HG03025 (cell line): ENCODE measurements at regions not wholly inside any gene's neighbourhood (a gene's known extent, or its start where the extent isn't known, plus 50 kb on each side); places are given as distances from the start of the nearest gene placed in this dataset.

ENCODE experiments used
- ATAC-seq: cut with Tn5 transposase; IDR thresholded peaks from one replicate; pipeline ENCODE4 v1.9.1; 2021; ENCODE audit warnings: mild to moderate bottlenecking, moderate library complexity; ENCODE audit not compliant: unreplicated experiment, low FRiP score

DNA sequence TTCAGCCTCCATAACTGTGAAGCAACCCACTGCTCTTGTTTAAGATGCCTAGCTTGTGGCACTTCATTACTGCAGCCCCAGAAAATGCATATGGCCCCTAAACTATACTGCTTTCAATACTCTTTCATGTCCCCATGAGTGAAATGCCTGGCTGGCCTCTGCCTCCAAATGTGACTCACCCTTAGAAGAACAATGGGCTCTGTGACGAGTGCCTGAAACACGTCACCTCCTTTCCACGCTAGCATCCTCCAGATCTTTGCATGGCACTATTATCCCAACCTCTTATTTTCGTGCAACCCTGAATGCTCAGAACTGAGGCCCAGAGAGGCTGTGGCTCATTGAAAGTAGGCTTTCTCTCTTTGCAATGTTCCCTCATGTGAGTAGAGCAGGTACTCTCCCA, 233.1 kb downstream of the CBLN1 start:
- ATAC-seq = no peak

DNA sequence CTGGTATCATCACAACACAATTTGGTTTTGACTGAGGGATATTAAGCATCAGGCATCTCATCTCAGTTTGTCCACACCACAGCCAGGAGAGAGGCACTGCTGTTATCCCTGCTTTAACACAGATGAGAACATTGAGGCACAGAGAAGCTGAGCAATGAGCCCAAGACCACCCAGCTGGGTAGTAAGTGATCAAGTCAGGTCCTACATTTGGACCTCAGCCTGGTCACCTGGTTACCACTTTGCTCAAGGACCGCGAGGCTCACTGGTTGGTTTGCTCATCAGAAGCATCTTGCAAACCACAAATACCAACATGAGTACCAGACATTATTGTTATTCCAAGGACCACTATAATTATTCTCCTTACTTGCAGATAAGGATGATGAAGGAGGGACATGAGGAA, 245.5 kb downstream of the CBLN1 start:
- ATAC-seq = no peak

DNA sequence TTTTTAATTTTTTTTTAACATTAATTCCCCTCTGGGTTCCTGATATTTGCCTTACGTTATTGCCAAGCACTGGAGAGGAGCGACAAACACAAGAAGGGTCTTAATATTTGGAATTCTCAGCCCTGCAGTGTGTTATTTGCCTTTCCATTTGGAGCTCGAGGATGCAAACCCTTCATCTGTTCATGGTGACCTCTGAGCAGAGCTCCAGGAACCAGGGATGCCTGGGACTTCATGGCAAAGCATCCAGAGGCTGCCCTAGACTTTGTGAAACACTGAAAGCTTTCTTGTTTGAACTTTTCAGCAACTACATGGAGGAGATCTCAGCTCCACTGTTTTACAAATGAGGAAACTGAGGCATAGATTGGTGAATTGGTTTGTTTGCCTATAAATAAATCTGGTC, 254.2 kb downstream of the CBLN1 start:
- no peak for ATAC-seq

DNA sequence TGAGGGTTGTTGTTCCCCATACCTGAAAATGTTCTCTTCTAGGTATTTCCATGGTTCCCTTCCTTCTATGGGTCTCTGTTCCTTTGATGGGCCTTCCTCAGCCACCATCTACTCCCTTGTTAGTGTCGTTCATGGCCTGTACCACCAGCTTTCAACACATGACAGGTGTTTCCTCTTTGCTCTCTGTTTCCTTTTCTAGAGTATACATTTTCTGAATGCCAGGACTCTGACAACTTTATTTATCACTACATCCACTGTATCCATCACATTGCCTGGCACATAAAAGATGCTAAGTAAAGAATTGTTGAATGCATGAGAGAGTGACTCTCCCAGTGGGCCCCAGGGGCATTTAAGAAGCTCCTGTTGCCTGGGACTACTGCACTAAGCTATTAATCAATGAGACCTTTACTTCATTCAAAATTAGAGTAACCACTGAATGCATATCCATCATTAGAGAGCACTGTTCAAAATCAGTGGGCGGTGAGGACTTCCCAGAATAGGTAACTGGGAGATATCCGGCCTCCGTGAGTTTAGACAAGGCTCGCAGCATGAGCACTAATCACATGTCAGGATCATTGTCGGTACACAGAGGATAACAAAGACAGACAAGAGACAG, 255.0 kb downstream of the CBLN1 start:
- no peak for ATAC-seq

DNA sequence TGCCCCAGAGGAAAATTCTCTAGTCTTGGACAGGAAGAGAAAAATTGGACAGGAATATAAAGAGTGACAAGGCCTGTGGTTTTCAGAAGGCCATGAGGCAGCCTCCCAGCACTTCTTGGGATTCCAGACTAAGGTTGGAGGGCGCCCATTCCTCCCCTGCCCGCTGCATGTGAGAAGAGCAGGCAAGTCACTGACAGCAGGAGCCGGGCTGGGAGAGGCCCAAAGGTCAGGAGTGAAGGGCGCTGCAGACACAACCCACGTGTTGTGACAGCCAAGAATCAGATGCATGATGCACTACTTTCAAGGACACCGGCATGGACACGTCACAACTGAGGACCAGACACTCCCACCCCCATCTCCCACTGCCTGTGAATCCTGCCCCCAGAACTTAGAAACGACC, 256.7 kb downstream of the CBLN1 start:
- ATAC-seq = no peak

DNA sequence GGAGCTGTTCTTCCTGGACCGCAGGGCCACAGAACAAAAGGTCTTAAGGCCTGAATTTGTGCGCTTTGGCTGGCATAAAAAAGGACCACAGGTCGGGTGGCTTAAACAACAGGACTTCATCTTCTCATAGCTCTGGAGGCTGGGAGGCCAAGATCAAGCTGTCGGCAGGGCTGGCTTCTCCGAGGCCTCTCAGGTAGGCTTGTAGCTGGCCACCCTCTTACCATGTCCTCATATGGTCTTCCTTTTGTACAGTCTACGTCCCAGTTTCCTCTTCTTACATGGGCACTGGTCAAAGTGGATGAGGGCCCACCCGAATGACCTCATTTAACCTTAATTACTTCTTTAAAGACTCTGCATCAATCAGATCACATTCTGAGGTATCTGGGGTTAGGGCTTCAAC, 257.6 kb downstream of the CBLN1 start:
- no peak for ATAC-seq

DNA sequence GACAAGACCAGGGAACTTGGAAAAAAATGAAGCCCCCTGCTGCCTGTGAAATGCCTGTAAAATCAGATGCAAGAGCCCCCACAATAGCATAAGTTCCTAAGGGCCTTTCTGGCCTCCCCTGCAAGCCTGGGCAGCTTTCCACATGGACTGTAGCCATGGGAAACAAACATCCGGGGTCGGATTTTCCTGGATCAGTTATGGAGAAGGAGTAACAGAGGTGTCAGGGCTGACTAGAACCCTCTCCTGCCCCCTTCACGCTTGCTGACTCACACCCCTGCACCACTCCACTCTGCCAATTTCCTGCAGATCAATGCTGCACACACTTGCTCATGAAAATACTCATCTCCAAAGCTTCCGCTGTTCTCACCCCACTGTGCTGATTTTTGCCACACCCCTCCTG, 258.6 kb downstream of the CBLN1 start:
- no peak for ATAC-seq

DNA sequence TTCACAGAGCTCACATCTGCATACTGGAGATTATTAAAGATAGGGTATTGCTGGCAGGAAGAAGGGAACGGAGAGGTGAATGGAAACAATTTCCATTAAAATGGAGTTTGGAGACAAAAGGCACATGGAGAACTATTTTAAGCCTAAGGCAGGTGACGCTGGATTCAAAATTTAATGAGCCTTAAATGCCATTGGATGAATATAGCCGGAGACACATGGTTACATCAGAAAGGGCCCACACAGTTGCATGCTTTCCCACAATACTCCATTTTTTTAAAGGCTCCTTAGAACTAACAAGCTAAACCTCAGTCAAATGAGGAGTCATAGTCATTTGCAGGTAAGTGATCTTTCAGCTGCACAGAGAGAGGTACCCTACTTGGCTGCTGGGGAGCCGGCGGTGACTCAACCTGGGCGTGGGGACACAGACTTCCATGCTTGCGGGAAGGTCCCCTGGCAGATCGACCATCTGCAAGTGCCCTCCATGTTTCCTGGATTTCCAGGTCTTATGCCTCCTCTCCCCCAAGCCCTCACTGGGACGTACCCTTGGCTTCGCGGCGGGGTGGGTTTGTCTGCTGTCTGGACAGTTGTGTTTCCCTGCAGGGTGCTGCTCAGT, 259.2 kb downstream of the CBLN1 start:
- no peak for ATAC-seq

DNA sequence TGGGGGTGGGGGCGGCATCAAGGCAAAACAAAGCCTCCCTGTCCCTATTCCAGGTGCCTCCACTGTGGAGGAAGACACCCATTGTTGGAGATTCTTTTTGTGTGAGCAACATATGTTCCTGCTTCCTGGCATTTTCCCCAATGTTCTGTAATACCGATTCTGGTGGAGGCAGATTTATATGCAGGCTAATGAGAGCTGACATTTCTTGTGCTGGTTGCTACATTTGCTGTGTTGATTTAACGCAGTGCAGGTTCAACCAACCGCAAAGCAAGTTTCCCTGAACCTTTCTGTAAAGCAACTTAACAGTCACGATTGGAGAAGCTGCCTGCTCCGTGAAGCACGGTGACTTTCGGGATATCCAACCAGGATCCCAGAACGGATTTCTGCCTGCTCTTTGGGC, 260.5 kb downstream of the CBLN1 start:
- no peak for ATAC-seq

DNA sequence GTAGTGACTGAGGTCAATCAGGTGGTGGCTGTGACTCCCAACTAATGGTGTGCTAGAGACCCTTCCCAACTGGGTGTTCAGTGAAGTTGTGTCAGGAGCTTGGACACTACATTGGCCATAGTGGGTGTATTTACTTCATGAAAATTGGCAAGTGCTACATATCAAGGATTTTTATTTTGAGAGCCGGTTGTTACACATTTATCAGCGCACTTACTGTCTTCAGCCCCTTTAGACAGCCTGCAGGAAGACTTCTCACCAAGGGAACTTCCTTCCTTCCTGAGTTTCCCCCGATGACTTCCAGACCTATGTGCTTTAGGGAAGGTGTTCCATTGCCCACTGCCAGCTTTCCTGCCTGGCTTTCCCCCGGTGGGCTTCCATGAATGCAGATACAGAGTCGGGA, 261.2 kb downstream of the CBLN1 start:
- ATAC-seq = no peak

DNA sequence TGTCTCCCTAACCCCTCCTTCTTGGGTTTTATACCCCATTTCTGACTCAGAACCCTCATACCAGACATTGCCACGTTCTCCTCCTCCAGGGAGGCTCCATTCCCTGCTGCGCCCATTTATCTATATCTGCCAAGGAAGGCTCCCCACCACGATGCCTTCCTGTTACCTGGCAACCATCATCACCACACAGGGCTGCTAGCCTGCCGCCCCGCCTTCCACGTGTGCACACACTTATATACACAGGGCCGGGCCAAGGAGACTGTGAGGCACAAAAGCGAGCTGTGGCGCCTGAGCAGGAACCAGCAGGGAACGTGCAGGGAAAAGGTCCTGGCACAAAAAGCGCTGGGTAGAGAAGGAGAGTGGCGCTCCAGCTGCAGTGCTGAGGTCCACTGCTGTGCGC, 261.8 kb downstream of the CBLN1 start:
- ATAC-seq = no peak

DNA sequence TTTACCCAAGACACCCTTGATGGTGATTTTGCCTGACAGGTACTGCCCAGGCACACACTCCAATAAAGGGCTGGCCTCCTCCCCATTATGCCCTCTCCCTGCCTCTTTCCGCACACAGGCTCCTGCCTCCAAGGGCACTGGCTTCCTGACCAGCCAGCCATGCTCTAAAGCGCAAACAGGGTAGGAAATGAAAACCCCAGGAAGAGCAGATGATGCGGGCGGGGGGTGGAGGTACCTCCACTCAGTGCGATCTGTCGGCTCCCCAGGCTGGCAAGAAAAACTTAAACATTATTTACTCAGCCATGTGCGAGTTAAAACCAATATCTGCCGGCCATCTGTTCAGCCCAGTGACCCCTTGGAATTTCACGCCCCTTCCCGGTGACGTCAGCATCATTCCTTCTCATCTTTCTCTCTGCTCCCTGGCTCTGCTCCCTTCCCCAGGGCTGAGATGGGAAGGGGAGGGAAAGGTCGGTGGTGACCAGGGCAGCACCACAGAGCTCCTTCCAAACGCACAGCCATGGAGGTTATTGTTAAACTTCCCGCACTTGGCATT, 262.5 kb downstream of the CBLN1 start:
- ATAC-seq = no peak

DNA sequence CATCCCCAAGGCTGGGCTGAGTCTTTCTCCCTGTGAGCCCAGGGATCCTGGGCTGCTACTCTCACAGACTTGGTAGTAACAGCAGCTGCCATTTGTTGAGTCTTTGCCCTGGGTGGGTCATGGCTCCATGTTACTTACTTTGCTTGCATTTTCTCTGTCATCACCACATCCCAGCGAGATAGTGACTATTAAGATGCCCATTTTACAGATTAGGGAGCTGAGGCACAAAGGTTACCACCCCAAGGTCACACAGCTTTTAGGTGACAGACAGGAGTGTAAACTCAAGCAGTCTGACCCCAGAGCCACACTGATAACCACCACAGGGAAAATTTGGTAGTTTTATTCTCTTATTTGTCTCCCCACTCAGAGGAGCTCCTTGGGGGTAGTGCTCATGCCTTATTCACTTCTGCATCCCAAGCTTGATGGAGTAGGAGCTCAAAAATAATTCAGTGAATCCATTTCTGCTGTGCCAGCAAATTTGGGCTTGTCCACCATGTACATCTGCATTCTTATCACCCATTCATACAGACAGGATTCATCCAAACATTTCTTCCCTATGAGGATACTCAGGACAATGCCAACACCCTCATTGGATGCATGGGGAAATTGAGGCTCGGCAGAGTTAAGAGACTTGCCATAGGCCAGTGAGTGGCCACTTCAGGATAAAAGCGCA, 263.2 kb downstream of the CBLN1 start:
- no peak for ATAC-seq

DNA sequence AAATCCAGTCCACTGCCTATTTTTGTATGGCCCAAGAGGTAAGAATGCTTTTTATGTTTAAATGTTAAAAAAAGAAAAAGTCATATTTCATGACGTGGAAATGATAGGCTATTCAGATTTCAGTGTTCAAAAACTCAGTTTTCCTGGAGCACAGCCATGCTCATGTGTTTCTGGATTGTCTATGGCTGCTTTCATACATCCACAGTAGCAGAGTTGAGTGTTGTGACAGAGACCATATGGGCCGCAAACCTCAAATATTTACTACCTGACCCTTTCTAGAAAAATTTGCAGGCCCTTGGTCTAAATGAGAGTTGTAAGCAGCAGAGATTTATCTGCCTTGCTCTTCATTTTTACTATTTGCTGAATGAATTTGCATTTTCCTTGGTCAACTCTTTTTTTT, 264.1 kb downstream of the CBLN1 start:
- ATAC-seq = no peak

DNA sequence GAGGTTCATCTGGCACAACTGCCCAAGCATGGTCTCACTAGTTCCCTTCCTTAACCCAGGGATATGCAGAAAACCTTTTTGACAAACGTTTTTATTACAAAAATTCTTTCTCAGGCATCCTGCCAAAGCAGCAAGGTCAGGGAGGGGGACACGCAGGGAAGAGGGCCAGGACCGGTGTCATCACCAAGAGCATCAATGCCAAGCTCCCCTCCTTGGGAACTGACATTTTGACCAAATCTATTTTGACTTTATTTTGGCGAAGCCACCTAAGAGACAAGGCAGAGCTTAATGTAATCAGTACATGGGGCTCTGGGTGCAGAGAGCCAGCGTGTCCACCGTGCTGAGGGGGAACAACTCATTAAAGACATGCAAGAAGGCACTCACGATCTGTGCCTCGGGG, 265.2 kb downstream of the CBLN1 start:
- no peak for ATAC-seq

DNA sequence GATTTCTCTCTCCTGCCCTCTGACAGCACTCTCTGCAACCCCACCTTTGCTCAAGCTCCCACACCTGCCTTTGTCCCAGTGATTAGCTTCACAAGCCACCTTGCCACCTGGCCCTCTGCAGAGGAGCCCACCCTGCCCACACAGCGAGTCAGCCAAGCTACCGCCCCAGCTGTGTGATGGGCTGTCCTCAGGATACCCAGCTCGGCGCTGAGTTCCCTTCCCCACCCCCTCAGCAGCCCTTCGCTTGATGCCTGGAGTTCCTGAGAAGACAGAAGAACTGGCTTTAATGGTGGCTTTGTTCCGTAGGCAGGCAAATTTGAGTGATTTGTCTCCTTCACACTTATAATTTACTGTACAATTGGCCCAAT, 266.4 kb downstream of the CBLN1 start:
- no peak for ATAC-seq

DNA sequence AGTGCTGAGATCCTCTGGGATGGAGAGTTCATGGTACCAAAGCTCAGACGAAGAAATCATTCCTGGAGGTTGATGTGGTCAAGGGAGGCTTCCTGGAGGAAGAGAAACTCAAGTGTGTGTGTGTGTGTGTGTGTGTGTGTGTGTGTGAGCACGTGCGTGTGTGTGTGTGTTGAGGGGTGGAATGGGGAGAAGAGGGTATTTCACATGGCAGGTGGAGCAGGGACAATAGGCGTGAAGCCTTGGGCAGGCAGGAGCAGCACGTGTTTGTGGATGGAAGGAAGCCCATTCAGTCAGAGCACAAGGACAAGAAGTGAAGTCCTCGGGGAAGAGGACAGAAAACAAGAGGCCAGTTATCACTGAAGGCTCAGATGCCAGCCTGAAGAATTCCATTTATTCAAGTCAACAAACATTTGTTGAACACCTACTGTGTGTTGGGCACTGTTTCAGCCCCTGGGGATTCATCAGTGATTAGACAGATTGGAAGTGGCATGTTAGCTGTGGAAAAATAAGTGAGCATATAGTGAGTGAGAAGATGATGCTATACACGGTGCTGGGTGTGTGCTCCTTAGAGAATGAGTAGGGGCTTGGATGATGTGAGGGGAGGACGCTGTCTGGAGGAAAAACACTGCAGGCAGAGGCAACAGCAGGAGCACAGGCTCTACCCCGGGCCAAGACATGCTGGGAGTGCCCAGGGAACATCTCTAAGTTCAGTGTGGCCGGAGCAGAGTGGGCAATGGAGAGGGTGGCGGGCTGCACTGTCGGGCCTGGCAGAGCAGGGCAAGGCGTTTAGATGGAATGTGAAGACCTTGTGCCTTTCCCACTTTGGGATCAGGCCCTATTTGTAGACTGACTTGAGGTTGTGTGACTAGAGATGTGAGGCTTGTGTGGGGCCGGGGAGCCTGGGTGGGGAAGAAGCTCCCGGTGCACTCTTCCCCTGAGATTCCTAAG, 267.1 kb downstream of the CBLN1 start:
- no peak for ATAC-seq

DNA sequence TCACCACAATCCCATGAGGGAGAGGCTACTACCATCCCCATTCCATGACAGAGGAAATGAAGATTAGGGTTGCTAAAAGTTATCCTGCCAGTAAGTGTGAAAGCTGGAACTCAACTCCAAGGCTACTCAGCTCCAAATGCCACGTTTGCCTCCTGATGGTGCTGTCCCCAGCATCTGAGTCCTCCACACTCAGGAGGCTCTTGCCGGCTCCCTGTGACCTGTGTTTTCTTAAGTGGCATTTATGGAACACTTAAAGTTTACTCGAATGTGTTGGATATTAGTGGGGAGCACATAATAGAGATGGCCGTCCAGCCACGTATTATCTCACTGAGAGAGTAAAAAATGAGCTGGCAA, 267.9 kb downstream of the CBLN1 start:
- no peak for ATAC-seq

DNA sequence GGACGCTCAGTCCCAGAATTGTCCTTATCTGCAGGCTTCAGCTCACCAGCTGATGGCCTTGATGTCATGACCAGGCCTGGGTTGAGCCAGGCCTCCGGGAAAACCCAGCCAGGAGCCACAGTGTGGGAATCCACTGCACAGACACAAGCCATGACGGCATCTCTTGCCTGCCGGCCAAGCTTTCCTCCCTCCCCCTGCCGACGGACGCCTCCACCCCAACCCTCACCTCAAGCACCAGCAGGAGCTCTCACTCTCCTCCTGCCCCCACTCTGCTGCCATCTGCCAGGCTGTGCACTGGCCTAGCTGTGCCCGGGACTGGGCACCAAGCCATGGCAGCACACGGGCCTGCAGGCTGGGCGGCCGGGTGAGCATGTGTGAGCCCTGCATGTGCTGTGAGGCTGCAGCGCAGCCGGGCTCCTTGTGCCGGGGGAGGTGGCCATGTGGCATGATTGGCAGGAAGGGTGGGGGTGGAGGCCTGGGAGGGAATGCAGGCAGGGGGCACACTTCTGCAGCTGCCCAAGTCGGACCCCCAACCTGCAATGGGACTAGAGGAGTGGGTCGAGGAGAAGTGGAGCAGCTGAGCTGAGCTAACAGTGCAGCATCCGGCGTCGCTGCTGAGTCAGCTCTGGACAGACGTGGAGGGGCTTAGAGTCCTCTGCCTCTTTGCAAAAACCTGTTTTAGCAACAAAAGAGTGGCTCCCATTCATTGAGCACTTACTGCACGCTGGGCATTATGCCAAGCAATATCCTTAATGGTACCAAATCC, 268.5 kb downstream of the CBLN1 start:
- no peak for ATAC-seq

DNA sequence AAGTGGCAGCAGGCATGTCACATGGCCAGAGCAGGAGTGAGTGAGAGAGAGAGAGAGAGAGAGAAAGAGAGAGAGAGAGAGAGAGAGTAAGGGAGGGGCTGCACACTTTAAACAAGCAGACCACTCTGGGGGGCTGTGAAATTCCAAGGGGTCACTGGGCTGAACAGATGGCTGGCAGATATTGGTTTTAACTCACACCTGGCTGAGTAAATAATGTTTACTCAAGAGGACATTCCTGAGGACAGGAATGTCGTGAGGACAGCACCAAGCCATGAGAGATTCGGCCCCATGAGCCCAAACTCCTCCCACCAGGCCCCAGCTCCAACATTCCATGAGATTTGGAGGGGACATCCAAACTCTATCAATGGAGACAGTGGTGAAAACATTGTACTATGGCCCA, 269.7 kb downstream of the CBLN1 start:
- no peak for ATAC-seq
